Thymus (tissue), 11 donors: ENCODE measurements at regions not wholly inside any gene's neighbourhood (a gene's known extent, or its start where the extent isn't known, plus 50 kb on each side); places are given as distances from the start of the nearest gene placed in this dataset.

Experiments used
- DNase-seq, 9 donors: peaks; one replicate each; pipeline ENCODE4 v3.0.0-alpha.2; 2013; ENCODE audit warnings: low spot score in 9 of 9, low read depth in 6 of 9, missing footprints in 1 of 9
- H3K27ac ChIP-seq, 2 donors: one replicate each; pipeline ENCODE4 v1.5.1; 2013; ENCODE audit warnings: control low read depth in 1 of 2, low read depth in 1 of 2, low read length in 1 of 2, mild to moderate bottlenecking in 1 of 2, moderate library complexity in 1 of 2
- H3K27me3 ChIP-seq, 2 donors: one replicate each; pipeline ENCODE4 v1.5.1; 2013; ENCODE audit warnings: low read length in 1 of 2; ENCODE audit not compliant: control insufficient read depth in 2 of 2, insufficient read depth in 1 of 2
- H3K36me3 ChIP-seq, 2 donors: one replicate each; pipeline ENCODE4 v1.5.1; 2013; ENCODE audit warnings: low read length in 1 of 2, mild to moderate bottlenecking in 1 of 2, moderate library complexity in 1 of 2; ENCODE audit not compliant: control insufficient read depth in 2 of 2, insufficient read depth in 2 of 2
- H3K4me1 ChIP-seq, 2 donors: one replicate each; pipeline ENCODE4 v1.5.1; 2013; ENCODE audit warnings: low read length in 2 of 2; ENCODE audit not compliant: control insufficient read depth in 2 of 2, insufficient read depth in 2 of 2
- H3K4me3 ChIP-seq, 2 donors: one replicate each; pipeline ENCODE4 v1.5.1; 2013; ENCODE audit warnings: low read length in 2 of 2, control low read depth in 1 of 2, mild to moderate bottlenecking in 1 of 2
- H3K9me3 ChIP-seq, 2 donors: one replicate each; pipeline ENCODE4 v1.5.1; 2013; ENCODE audit warnings: low read length in 1 of 2, mild to moderate bottlenecking in 1 of 2; ENCODE audit not compliant: control insufficient read depth in 2 of 2, insufficient read depth in 1 of 2
- WGBS: extraction: QIAGEN DNeasy Blood & Tissue Kit; methylation state at CpG from one replicate; pipeline ENCODE4 v1.1.7; 2013; 5-methylcytosine and 5-hydroxymethylcytosine counted together
- donor health status: healthy.

DNA sequence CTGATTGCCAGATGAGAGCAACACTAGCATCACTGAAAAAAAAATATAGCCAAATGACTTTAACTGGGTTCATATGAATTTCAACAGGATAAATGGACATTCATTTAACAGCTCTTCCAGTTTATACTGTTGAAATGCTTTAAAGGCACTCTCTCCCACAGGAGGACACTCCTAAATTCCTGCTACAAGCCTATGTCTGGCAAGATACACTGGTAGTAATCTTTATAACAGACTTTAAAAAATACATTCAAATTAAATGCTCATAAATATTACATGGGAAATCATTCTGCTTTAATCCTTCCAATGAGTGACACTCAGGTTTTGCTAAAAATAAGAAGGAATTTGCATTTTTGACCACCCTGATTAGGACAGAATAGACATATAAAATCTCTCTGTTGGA lies 526.7 kb upstream of the ADAMTS5 start:
- H3K4me1 ChIP-seq: no peaks in the 10 kb centered on the region
- no peaks in the 10 kb centered on the region for H3K27me3 ChIP-seq
- no peaks in the 10 kb centered on the region for H3K36me3 ChIP-seq

DNA sequence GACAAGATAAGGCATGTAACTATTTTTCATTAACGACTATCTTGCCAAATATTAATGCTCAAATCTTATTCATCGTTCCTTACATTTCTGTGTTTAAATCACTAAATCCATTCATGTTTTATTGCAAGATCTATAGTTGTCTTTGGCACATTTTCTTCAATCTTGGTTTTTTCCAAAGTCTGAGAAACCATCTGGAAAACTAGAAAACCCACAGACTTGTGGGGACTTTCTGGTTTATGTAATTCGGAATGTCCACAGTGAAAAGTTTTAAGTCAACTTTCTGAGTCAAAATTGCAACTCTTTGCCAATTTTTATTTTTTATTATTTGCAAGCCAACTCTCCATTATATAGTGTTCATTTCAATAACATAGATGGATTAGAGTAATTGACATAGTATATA lies 520.8 kb upstream of the ADAMTS5 start:
- Histone ChIP-seq H3K27me3 (no peaks in the 10 kb centered on the region), H3K36me3 (no peaks in the 10 kb centered on the region), H3K4me1 (no peaks in the 10 kb centered on the region), H3K4me3 (no peak overlapping the region), H3K9me3 (no peaks in the 10 kb centered on the region), H3K27ac (no peak overlapping the region)
- DNase-seq: no peak
- 91% methylated on average over 3 of the region's 3 CpGs for WGBS

More for the DNA sequence above, 526.7 kb upstream of the ADAMTS5 start:
- H3K9me3 ChIP-seq: no peaks in the 10 kb centered on the region
- H3K4me3 ChIP-seq: no peak overlapping the region
- DNase-seq: no peak
- no peak overlapping the region for H3K27ac ChIP-seq

DNA sequence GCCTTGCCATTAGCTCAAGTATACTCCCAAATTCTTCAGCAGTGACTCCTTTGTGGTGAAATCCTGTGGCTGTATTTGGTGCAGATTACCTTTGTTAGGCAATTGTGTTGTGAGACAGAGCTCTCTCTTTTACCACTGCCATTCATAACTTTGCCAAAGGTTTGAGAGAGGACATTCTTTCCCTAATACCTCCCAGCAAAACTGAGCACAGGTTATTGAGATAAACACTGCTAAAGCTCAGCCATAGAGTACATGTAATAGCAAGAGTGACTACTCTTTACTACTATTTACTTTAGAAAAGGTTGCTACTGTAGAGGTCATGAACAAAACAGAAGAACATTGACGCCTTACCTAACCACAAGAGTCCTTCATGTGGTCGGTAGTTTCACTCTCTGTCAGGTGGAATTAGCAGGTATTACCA lies 514.0 kb upstream of the ADAMTS5 start:
- Histone ChIP-seq H3K27me3 (no peaks in the 10 kb centered on the region), H3K36me3 (no peaks in the 10 kb centered on the region), H3K27ac (no peak overlapping the region), H3K4me1 (no peaks in the 10 kb centered on the region), H3K9me3 (no peaks in the 10 kb centered on the region), H3K4me3 (no peak overlapping the region)
- 7% methylated on average over 2 of the region's 2 CpGs for WGBS
- DNase-seq: no peak

DNA sequence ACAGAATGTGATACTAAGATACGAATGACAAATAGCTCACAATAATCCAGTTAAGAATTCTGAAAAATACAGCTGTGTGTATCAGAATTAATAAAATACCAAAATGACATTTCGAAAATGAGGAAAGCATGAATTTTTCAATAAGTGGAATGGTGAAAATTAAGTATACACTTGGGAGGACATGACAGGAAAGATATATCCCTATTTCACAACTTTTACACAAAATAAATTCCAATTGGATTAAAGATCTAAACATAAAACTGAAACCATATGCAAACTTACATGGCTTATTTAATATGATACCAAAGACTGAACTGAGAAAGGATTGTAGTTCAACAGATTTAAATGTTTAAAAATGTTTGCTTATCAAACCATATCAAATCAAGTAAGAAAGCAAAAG lies 510.4 kb upstream of the ADAMTS5 start:
- Histone ChIP-seq H3K27me3 (no peaks in the 10 kb centered on the region), H3K4me1 (no peaks in the 10 kb centered on the region), H3K36me3 (no peaks in the 10 kb centered on the region), H3K4me3 (no peak overlapping the region), H3K9me3 (no peaks in the 10 kb centered on the region), H3K27ac (no peak overlapping the region)
- no peak for DNase-seq
- 84% methylated on average over 2 of the region's 2 CpGs for WGBS

DNA sequence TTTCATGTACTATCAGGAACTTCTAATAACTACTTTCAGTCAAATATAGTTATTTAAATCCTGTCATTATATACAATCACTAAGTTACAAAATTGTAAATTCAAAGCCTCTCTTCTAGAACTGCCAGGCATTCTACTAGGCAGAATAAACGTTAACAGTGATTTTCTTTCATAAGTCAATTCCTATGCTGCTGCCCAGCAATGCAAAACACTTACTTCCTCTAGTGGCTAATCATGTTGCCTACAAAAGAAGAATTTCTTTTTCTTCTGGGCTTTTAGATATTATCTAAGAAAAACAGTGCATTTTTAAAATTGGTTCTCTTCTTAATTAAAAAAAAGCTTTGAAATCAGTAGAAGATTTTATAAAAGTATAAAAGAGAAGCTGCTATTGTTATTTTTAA lies 509.8 kb upstream of the ADAMTS5 start:
- Histone ChIP-seq H3K4me1 (no peaks in the 10 kb centered on the region), H3K27me3 (no peaks in the 10 kb centered on the region), H3K4me3 (no peak overlapping the region), H3K36me3 (no peaks in the 10 kb centered on the region), H3K27ac (no peak overlapping the region), H3K9me3 (no peaks in the 10 kb centered on the region)
- no peak for DNase-seq
- WGBS: 10% methylated on average over 1 of the region's 1 CpG

DNA sequence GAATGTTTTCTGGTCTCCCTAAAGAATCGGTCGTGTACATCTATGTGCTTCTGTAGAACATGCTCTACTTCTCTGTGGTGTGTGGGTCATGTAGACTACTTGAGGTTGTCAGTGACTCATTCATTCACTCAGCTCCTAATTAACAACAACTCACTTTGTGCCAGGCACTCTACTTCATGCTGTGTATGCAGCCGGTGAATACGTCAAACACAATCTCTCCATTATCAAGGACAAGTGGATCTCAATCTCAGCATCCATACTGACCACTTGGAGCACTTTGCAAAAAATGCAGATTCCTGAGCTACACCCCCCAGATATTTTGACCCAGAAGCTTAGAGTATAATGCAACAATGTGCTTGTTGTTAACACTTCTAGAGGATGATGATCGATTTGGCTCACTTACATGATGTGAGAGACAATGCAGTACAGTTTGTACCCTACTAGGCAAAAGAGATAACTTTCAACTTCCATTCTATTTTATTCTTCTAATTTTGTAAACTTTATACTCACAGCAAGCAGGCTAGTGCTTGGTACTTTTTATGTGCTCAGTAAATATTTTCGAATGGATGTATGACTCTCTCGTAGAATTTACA lies 508.6 kb upstream of the ADAMTS5 start:
- H3K27ac ChIP-seq: no peak overlapping the region
- H3K4me1 ChIP-seq: no peaks in the 10 kb centered on the region
- no peak for DNase-seq
- no peak overlapping the region for H3K4me3 ChIP-seq
- WGBS: 96% methylated on average over 7 of the region's 7 CpGs
- H3K27me3 ChIP-seq: no peaks in the 10 kb centered on the region
- no peaks in the 10 kb centered on the region for H3K9me3 ChIP-seq
- H3K36me3 ChIP-seq: no peaks in the 10 kb centered on the region

DNA sequence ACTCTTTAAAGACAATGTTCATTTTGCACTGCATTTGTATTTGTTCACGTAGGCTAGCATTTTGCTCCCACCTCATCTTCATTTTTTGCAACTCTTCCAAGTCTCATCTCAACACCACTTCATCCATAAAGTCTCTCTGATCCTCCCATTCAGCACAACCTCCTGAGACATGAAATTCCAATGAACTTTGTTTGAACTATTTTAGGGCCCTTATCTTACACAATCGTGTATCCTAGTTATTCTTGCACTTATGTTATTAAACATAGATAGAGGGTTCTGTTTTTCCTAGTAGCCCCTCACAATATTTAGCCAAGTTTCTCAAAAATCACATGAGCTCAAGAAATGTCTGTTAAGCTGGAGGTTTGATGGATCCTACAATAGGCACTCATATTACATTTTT lies 500.5 kb upstream of the ADAMTS5 start:
- no peak for DNase-seq
- H3K4me3 ChIP-seq: no peak overlapping the region
- H3K9me3 ChIP-seq: no peaks in the 10 kb centered on the region
- H3K4me1 ChIP-seq: no peaks in the 10 kb centered on the region
- WGBS: 67% methylated on average over 2 of the region's 2 CpGs
- no peaks in the 10 kb centered on the region for H3K27me3 ChIP-seq
- H3K27ac ChIP-seq: no peak overlapping the region
- H3K36me3 ChIP-seq: no peaks in the 10 kb centered on the region

DNA sequence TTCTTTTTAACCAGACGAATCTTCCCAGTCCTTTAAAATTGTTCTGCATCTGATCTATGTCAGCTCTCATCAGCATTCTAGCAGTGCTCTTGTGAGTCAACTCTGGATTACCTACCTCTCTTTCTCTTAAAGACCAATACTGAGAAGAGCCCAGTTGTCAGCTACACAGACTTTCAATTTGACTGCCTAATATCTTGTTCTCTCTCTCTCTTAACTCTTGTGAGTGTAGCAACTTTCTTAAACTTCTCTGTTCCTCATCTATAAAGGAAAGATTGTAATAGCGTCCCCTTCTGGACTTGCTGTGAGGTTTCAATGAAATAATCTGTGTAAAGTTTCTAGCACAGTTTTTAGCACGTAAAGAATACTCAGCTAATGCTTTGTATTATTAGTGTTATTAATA lies 499.3 kb upstream of the ADAMTS5 start:
- Histone ChIP-seq H3K36me3 (no peaks in the 10 kb centered on the region), H3K27ac (no peak overlapping the region), H3K9me3 (no peaks in the 10 kb centered on the region), H3K27me3 (no peaks in the 10 kb centered on the region), H3K4me3 (no peak overlapping the region), H3K4me1 (no peaks in the 10 kb centered on the region)
- DNase-seq: no peak
- 79% methylated on average over 3 of the region's 3 CpGs for WGBS

DNA sequence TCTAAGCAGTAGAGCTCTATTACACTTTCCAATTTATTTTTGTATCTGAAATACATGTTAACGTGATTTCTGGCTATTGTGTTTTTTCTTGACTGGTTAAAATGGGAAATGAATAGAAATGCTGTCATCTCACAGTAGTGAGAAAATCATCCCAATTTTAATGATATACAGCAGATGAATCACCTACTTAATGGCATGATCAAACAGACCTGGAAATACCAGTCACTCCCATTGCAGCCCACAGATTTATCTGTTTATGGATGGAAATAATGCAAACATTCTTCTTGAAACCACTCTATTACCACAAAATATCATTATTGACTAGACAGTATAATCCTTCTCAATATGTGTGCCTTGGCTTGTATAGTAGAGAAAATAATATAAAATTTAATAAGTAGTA lies 497.8 kb upstream of the ADAMTS5 start:
- Histone ChIP-seq H3K4me1 (no peaks in the 10 kb centered on the region), H3K36me3 (no peaks in the 10 kb centered on the region), H3K27me3 (no peaks in the 10 kb centered on the region), H3K4me3 (no peak overlapping the region), H3K9me3 (no peaks in the 10 kb centered on the region), H3K27ac (no peak overlapping the region)
- WGBS: 93% methylated on average over 1 of the region's 1 CpG
- DNase-seq: no peak

DNA sequence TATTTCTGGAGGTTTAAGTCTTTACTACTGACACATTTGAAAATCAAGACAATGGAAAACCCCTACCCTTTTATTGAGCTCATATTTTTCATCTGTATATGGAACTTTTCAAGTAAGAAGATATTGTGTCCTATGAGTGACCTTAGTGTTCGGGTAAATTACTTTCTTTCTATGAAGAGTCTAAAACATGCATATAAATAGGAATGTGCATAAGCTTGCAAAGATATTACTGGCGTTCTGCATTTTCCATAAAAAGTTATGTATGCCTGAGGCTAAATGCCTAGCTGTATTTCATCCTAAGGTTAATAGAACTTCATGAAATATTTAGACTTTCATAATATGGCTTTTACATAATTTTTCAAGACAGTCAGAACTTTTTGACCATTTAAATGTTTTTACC lies 495.8 kb upstream of the ADAMTS5 start:
- H3K4me3 ChIP-seq: no peak overlapping the region
- H3K4me1 ChIP-seq: no peaks in the 10 kb centered on the region
- H3K27me3 ChIP-seq: no peaks in the 10 kb centered on the region
- 90% methylated on average over 2 of the region's 2 CpGs for WGBS
- DNase-seq: no peak
- no peaks in the 10 kb centered on the region for H3K36me3 ChIP-seq
- no peaks in the 10 kb centered on the region for H3K9me3 ChIP-seq
- H3K27ac ChIP-seq: no peak overlapping the region
